H1 (cell line): ENCODE measurements at regions not wholly inside any gene's neighbourhood (a gene's known extent, or its start where the extent isn't known, plus 50 kb on each side); places are given as distances from the start of the nearest gene placed in this dataset.
A peak's percentile ranks its signal among the peaks of the same experiment; 100 is the strongest.
"Not testable (repeated sequence)": the region's sequence is repeated elsewhere in the genome, so short reads cannot be mapped to it uniquely, and the experiment has no call there.

Experiments
- CTCF ChIA-PET: fragments of 300-600 bp; sonication (Branson Sonifier 250); formaldehyde crosslinking; loops from one replicate; lab custom pipeline; 2021; ENCODE audit not compliant: partially characterized antibody; lab: Charles Lee
- POLR2A ChIA-PET: fragments of 300-600 bp; sonication (Branson Sonifier 250); formaldehyde crosslinking; loops from one replicate; lab custom pipeline; 2021; ENCODE audit warnings: inconsistent platforms; ENCODE audit not compliant: partially characterized antibody; lab: Charles Lee
- DNase-seq, 2 experiments: peaks; one replicate each; pipeline versions ENCODE4 v3.0.0 to v3.0.0-alpha.2; 2010 to 2022; ENCODE audit warnings: low spot score in 2 of 2, low read depth in 1 of 2, mixed read lengths in 1 of 2
- FAIRE-seq: peaks from 2 replicates; lab custom pipeline; 2011; peaks lifted over from hg19 to GRCh38; lab: Jason Lieb, UNC
- H2AFZ ChIP-seq: 2 replicates; pipeline ENCODE4 v1.8.1; 2012; ENCODE audit warnings: low read length, inconsistent platforms
- H2AK5ac ChIP-seq: 2 replicates; pipeline ENCODE4 v1.6.1; 2013; ENCODE audit warnings: low read depth, low read length
- H2BK120ac ChIP-seq: replicated peaks from 2 replicates; pipeline ENCODE3; 2013; ENCODE audit warnings: low read depth, low read length, inconsistent platforms
- H2BK12ac ChIP-seq: 2 replicates; pipeline ENCODE4 v1.6.1; 2013; ENCODE audit warnings: low read depth, low read length
- H2BK15ac ChIP-seq: 2 replicates; pipeline ENCODE4 v1.6.1; 2013; ENCODE audit warnings: low read length
- H2BK20ac ChIP-seq: 2 replicates; pipeline ENCODE4 v1.6.1; 2013; ENCODE audit warnings: low read length
- H2BK5ac ChIP-seq: 2 replicates; pipeline ENCODE4 v1.6.1; 2013; ENCODE audit warnings: low read depth, low read length
- H3K14ac ChIP-seq: 2 replicates; pipeline ENCODE4 v1.6.1; 2013; ENCODE audit warnings: inconsistent platforms; ENCODE audit not compliant: insufficient read length
- H3K18ac ChIP-seq: 2 replicates; pipeline ENCODE4 v1.6.1; 2013; ENCODE audit warnings: low read length; ENCODE audit errors: extremely low read depth
- H3K23ac ChIP-seq: 2 replicates; pipeline ENCODE4 v1.6.1; 2013; ENCODE audit warnings: inconsistent platforms; ENCODE audit not compliant: insufficient read length
- H3K23me2 ChIP-seq: 2 replicates; pipeline ENCODE4 v1.6.1; 2013; ENCODE audit warnings: low read depth, low read length
- H3K27ac ChIP-seq: 2 replicates; pipeline ENCODE4 v1.6.1; 2011; ENCODE audit warnings: low read depth, low read length, inconsistent platforms
- H3K27me3 ChIP-seq, 4 experiments: replicated peaks in 1 of 4; 1 replicate in 1 of 4; 2 replicates in 3 of 4; pipeline versions ENCODE4 v1.6.1 to v1.8.1; 2011 to 2013; ENCODE audit warnings: low read length in 3 of 4, mild to moderate bottlenecking in 3 of 4, inconsistent platforms in 2 of 4, mixed read lengths in 2 of 4, moderate library complexity in 1 of 4; ENCODE audit not compliant: control insufficient read depth in 3 of 4, insufficient read depth in 3 of 4; ENCODE audit errors: extremely low read depth in 1 of 4
- H3K36me3 ChIP-seq, 4 experiments: 2 replicates each; pipeline versions ENCODE4 v1.6.1 to v1.8.1; 2011 to 2013; ENCODE audit warnings: mild to moderate bottlenecking in 4 of 4, low read length in 3 of 4, moderate library complexity in 2 of 4, control low read depth in 1 of 4, inconsistent platforms in 1 of 4; ENCODE audit not compliant: insufficient read depth in 4 of 4, control insufficient read depth in 2 of 4
- H3K4ac ChIP-seq: replicated peaks from 2 replicates; pipeline ENCODE3; 2013; ENCODE audit warnings: low read length, low read depth, mixed read lengths, inconsistent platforms; ENCODE audit not compliant: insufficient read length
- H3K4me1 ChIP-seq, 4 experiments: replicated peaks in 1 of 4; 1 replicate in 1 of 4; 2 replicates in 3 of 4; pipeline versions ENCODE4 v1.6.1 to v1.8.1; 2011 to 2013; ENCODE audit warnings: low read length in 3 of 4, inconsistent platforms in 2 of 4, mixed read lengths in 1 of 4; ENCODE audit not compliant: insufficient read depth in 4 of 4, control insufficient read depth in 3 of 4
- H3K4me2 ChIP-seq, 2 experiments: 2 replicates each; pipeline versions ENCODE4 v1.6.1 to v1.8.1; 2011 to 2013; ENCODE audit warnings: low read depth in 2 of 2, low read length in 2 of 2, control low read depth in 1 of 2, inconsistent platforms in 1 of 2, mild to moderate bottlenecking in 1 of 2; ENCODE audit not compliant: insufficient read depth in 1 of 2
- H3K4me3 ChIP-seq, 4 experiments: fragments of 200-600, 300-600 bp in 1 of 4; sonication (generic), shearing (Covaris generic), sonication (Bioruptor Twin) in 1 of 4; 2 replicates each; pipeline versions ENCODE4 v1.5.1 to v1.8.1; 2011 to 2016; ENCODE audit warnings: low read length in 4 of 4, low read depth in 3 of 4, control low read depth in 2 of 4, inconsistent platforms in 2 of 4, mild to moderate bottlenecking in 2 of 4, mixed read lengths in 1 of 4, moderate library complexity in 1 of 4; ENCODE audit not compliant: insufficient read depth in 2 of 4; ENCODE audit errors: extremely low read depth in 1 of 4
- H3K56ac ChIP-seq: replicated peaks from 2 replicates; pipeline ENCODE3; 2013; ENCODE audit warnings: low read depth, mild to moderate bottlenecking, mixed read lengths, low read length, inconsistent platforms; ENCODE audit not compliant: insufficient read length
- H3K79me1 ChIP-seq: 2 replicates; pipeline ENCODE4 v1.6.1; 2013; ENCODE audit warnings: low read depth, low read length, control low read depth
- H3K79me2 ChIP-seq, 2 experiments: 2 replicates each; pipeline versions ENCODE4 v1.6.1 to v1.8.1; 2012 to 2013; ENCODE audit warnings: low read length in 2 of 2, mild to moderate bottlenecking in 2 of 2, inconsistent platforms in 1 of 2; ENCODE audit not compliant: insufficient read depth in 2 of 2, control insufficient read depth in 1 of 2
- H3K9ac ChIP-seq, 4 experiments: replicated peaks in 1 of 4; 1 replicate in 1 of 4; 2 replicates in 3 of 4; pipeline versions ENCODE4 v1.6.1 to v1.8.1; 2011 to 2013; ENCODE audit warnings: low read depth in 3 of 4, low read length in 3 of 4, control low read depth in 2 of 4, mild to moderate bottlenecking in 2 of 4, moderate library complexity in 2 of 4, inconsistent platforms in 1 of 4; ENCODE audit errors: extremely low read depth in 1 of 4
- H3K9me3 ChIP-seq, 2 experiments: 2 replicates each; pipeline versions ENCODE4 v1.6.1 to v1.8.1; 2012 to 2013; ENCODE audit warnings: mild to moderate bottlenecking in 2 of 2, moderate library complexity in 2 of 2, control low read depth in 1 of 2, inconsistent platforms in 1 of 2, low read depth in 1 of 2, low read length in 1 of 2, mixed read lengths in 1 of 2; ENCODE audit not compliant: insufficient read depth in 2 of 2
- H4K20me1 ChIP-seq, 2 experiments: replicated peaks in 1 of 2; 2 replicates each; pipeline versions ENCODE3 to v1.8.1; 2011 to 2013; ENCODE audit warnings: inconsistent platforms in 2 of 2, low read length in 2 of 2, mild to moderate bottlenecking in 1 of 2; ENCODE audit not compliant: insufficient read depth in 2 of 2, control insufficient read depth in 1 of 2
- H4K5ac ChIP-seq: 2 replicates; pipeline ENCODE4 v1.6.1; 2013; ENCODE audit warnings: low read length, low read depth, mixed read lengths, inconsistent platforms; ENCODE audit not compliant: insufficient read length
- H4K8ac ChIP-seq: 2 replicates; pipeline ENCODE4 v1.8.0; 2013; ENCODE audit warnings: mild to moderate bottlenecking, moderate library complexity, low read length, inconsistent platforms; ENCODE audit not compliant: insufficient read depth; ENCODE audit errors: extremely low read depth
- H4K91ac ChIP-seq: replicated peaks from 2 replicates; pipeline ENCODE3; 2013; ENCODE audit warnings: low read length, mixed read lengths, inconsistent platforms; ENCODE audit not compliant: insufficient read length
- WGBS, 2 experiments: shearing (Covaris generic) in 1 of 2; methylation state at CpG; one replicate each; pipeline versions ENCODE4 v1.1.6 to v1.1.7; 2013 to 2015; ENCODE audit warnings: low lambda C conversion rate in 2 of 2, mixed read lengths in 2 of 2, inconsistent platforms in 1 of 2, low coverage in 1 of 2, missing lambda C conversion rate in 1 of 2; ENCODE audit not compliant: insufficient replicate concordance in 2 of 2, insufficient coverage in 1 of 2, insufficient read length in 1 of 2; ENCODE audit errors: extremely low coverage in 1 of 2, missing lambda C conversion rate in 1 of 2; 5-methylcytosine and 5-hydroxymethylcytosine counted together

DNA sequence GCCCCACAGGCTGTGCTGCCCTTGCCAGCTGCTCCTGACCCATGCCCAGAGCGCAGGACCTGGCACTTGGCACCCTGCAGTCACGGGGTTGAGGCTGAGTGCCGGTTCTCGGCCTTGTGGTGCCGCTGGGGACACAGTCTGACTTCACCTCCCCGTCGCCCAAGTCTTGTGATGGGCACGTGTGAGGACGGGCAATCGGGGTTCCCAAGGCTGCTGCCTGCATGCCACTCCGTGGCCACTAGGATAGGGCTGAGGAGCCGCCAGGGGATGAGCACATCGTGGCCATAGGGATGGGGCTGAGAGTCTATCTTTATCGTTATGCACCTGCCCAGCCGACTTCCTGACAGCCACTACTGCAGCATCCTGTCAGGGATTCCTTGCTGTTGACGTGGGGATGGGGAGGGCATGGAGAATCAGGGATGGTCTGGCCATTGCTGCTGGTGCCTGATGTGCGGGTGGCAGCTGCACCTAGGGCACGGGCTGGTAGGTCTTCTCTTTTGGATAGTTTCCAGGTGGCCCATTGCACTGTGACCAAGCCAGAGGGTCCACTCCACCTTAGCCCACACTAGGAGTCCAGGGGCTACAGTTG lies 243.5 kb downstream of the FOXD4L6 start:
- 85% methylated on average over 18 of the region's 18 CpGs; no CpG with 5 or more reads in 1 of the 2 experiments for WGBS, 2 experiments
- H3K14ac ChIP-seq, H3K23ac ChIP-seq, H3K79me1 ChIP-seq, H2BK5ac ChIP-seq, H4K8ac ChIP-seq, H2BK20ac ChIP-seq, H4K91ac ChIP-seq, H4K5ac ChIP-seq, CTCF ChIA-PET, H3K18ac ChIP-seq, H3K4me2 ChIP-seq, H3K23me2 ChIP-seq, H2BK15ac ChIP-seq, H3K4me3 ChIP-seq, H3K4ac ChIP-seq, POLR2A ChIA-PET, H3K56ac ChIP-seq, H2AK5ac ChIP-seq, H2AFZ ChIP-seq, H3K79me2 ChIP-seq, H3K27me3 ChIP-seq, H2BK12ac ChIP-seq, H3K9ac ChIP-seq, FAIRE-seq, H4K20me1 ChIP-seq, H3K27ac ChIP-seq, H3K36me3 ChIP-seq, H2BK120ac ChIP-seq, H3K4me1 ChIP-seq: not testable (repeated sequence)
- peak in 1 of 2 experiments; percentile 23 for DNase-seq
- peaks cover 22 to 30% of the 10 kb centered on the region in 2 experiments for H3K9me3 ChIP-seq
